NCI-H69 (cell line): ENCODE measurements at regions not wholly inside any gene's neighbourhood (a gene's known extent, or its start where the extent isn't known, plus 50 kb on each side); places are given as distances from the start of the nearest gene placed in this dataset.

Experiments
- DNase-seq: peaks from one replicate; lab custom pipeline; 2025; lab: John Stamatoyannopoulos, UW

GRCh38 chr20:6886065-6886729 lies 118.7 kb downstream of the BMP2 start:
- DNase-seq: peak; percentile 99

GRCh38 chr20:6887966-6888365 lies 120.5 kb downstream of the BMP2 start:
- DNase-seq: no peak

DNA sequence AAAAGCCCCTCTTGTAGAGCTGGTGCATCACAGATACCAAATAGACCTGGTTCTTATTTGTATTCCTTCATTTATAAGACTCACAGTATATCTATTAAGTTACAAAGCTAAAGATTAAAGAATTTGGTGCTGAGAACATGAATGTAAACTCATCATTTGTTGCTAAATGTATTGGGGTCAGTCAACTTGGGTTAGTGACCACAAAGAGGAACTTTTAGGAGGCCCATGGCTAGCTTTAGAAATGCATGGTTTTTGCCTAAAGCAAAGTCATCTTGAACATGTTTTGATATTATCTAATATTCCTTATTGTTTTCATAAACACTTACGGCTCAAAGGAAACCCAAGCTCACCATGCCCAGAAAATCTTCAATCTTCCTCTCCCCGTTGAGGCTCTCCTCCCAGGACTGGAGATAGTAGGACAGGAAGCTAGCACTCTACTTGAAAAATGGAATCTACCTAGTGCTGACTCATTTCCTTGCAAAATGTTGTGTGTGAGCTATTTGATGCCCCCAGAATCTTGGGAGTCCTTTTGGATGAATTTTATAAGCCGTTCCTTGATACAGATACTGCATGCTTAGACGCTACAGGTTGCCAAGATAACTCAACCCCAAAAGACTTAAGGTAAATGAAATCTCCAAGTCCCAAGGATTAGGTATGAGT lies 121.4 kb downstream of the BMP2 start:
- DNase-seq: no peak

- DNase-seq: no peak
Observed at GRCh38 chr20:6892724-6893123, 125.2 kb downstream of the BMP2 start.

- peak; percentile 83 for DNase-seq
Observed at GRCh38 chr20:6898928-6899327, 131.4 kb downstream of the BMP2 start.

- DNase-seq: no peak
Observed at GRCh38 chr20:6906871-6907270, 139.4 kb downstream of the BMP2 start.

- no peak for DNase-seq
Observed at GRCh38 chr20:6908673-6909072, 141.2 kb downstream of the BMP2 start.

- no peak for DNase-seq
Observed at GRCh38 chr20:6909608-6910007, 142.1 kb downstream of the BMP2 start.

DNA sequence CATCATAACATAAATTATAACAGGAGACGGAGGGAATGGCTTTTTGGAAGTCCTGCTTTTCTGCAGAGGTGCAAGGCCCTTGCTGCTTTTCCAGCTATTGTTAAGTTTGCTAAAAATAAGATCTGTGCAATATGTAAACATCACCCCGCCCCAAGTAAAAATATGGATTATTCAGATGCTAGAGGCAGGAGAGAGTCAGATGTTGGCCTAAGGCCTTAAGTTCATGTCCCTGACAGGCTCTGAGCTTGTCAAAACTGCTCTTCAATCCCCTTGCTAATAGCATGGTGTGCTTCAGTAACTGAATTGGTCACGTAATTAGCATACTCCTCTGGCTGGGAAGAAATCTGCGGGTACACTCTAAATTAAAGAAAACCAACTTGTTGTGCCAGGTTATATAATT lies 147.5 kb downstream of the BMP2 start:
- peak; percentile 57 for DNase-seq

- no peak for DNase-seq
Observed at GRCh38 chr20:6916938-6917337, 149.5 kb downstream of the BMP2 start.

DNA sequence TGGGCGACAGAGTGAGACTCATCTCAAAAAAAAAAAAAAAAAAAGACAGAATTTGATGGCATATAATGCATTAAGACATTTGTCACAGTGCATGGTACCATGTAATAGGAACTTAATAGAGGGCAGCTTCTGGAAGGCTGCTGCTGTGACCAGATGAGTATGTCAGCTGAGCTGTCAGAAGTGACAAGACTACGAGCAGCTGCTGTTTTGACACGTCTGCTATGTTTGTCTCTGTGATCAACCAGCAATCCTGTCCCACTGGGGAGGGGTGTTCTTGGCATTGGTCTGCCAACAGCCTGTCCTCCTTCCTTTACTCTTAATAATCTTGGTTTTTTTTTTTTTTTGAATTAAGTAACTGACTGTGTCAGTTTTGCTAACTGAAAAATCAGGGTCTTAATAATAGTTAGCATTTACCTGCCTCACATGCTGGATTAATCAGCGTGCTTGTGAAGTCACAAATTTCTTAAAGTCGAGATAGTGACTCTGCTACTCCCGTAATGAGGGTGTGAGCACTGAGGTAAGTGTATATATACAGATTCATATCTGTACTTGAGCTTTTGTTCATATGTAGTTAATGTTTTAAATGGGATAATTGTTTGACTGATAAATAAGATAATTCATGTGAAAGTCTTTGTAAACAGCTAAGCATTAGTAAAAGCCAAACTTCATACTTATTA lies 152.4 kb downstream of the BMP2 start:
- DNase-seq: peak; percentile 63

DNA sequence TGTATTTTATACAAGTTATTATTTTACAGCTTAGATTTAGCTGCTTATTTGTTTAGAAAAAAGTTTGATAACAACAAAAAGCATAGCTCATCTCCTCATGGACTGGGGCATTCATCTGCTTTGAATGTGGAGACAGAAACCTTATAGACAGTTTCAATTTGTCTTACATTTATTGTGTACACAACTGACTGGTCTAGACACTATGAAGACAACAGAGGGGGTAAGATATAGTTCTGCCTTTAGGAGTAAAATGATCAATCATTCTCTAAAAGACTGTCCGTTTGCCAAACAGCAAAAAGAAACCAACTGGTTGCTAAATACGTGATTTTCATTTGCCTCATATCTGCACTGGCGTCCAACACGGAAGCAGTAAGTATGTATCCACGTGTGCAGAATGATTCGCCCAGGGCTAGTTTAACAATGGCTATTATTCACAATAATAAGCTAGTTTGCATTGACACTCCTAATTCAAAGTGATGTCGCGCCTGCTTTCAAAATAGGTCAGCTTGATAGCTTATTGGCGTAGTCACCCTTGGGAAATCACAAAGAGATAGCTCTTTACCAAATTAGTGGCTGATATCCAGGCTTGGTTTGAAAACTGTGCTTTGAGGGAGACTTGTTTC lies 153.6 kb downstream of the BMP2 start:
- DNase-seq: peak; percentile 92

DNA sequence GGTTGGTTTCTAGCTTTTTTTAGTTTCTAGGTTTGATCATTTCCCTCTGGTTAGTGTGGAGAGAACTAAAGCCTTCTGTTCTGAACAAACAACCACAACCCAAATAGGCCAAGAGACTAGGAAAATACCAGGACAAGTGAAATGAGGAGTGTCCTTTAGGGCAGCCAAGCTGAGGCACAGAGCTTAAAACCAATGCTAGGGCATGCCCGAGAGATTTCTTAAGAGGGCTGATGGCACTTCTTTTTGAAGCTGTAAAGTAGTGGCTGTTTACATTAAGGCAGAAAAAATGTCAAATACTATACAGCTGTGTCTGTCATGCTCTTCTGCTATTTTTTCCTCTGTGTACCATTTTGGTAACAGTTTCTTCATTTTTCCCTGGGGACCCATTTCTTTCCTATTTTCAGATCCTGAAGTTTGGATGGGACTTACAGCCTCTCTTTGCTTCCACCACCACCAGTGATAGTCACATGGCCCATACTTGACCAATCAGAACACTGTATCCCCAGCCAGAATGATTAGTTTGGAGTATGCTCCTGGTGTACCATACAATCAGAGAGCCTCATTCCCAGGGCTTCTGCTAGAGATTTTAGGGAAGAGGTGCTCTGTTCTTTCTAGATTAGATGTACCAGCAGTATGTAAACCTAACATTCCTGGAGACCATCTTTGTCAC lies 154.4 kb downstream of the BMP2 start:
- peak; percentile 66 for DNase-seq

DNA sequence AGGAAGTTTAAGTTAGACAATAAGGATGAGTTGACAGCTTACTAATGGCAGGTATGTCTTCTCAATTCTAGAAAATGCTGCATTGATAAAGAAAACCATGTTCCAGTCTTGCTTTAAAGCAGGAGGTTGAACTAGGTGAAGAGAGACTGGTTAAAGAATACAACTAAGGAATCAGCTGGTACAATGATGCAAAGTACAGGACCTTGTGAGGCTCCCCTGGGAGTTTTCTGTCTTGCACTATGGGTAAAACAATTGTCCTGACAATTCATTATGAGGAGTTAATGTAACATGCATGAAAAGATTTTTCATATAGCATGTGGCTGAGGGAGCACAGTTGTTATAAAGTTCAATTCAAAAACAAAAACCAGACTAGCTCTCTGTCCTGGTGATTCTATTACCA lies 157.2 kb downstream of the BMP2 start:
- DNase-seq: no peak

DNA sequence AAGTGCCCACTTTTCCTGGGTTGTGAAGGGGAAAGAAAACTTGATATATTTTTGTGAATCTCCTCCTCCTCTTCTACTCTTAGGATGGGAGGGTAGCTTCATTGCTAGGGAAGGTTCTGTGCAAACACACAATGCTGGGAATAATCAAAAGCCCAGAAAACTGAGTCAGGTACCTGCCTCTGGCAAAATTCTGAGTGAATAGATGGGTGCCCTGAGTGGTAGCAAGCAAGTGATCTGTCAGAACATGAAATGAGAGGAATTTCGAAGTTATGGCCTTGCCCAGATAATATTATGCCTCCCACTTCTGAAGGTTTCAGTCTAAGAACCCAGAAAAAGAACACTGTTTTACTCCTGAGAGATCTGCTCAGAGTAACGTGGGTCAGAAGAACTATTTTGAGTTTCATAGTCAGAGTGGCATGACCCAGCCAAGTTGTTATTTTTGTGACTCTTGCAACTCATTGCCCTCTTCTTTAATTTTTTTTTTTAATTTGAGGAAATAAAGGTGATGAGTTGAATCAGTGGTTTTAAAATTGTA lies 158.3 kb downstream of the BMP2 start:
- no peak for DNase-seq

DNA sequence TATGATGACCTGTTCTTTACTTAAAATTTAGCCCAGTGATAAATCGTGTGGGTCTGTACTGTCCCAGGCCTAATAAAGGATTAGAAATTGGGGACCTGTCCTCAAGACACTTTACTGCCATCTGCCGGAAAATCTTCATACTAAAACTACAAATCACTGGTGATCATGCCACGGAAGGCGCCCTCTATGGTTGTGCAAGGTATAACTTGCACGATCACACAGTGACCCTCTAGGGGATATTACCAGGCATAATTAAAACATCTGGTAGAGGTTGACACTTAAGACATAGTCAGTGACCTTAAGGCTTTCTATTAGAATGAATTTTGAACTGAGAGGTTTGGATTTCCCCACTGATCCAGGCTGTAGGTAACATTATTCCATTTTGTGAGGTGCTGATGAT lies 172.6 kb downstream of the BMP2 start:
- DNase-seq: peak; percentile 64

DNA sequence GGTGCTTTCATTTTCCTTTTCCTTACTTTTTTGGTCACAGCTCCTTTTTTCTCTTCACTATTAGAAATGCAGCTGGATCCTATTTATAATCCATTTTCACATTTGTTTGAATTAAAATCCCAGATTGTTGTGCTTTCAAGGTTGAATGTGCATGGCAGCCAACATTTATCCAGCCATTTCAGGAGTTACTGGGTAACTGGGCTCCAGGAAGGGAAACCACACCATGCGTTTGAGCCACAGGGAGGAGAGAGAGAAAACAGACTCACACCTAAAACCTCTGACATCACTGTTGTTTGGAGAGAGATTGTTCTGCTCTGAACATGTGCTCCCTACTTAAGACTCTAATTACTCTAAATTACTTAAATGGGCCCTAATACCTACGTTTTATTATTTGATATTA lies 173.4 kb downstream of the BMP2 start:
- peak; percentile 45 for DNase-seq

- DNase-seq: peak; percentile 13
Observed at GRCh38 chr20:6941571-6941970, 174.1 kb downstream of the BMP2 start.

DNA sequence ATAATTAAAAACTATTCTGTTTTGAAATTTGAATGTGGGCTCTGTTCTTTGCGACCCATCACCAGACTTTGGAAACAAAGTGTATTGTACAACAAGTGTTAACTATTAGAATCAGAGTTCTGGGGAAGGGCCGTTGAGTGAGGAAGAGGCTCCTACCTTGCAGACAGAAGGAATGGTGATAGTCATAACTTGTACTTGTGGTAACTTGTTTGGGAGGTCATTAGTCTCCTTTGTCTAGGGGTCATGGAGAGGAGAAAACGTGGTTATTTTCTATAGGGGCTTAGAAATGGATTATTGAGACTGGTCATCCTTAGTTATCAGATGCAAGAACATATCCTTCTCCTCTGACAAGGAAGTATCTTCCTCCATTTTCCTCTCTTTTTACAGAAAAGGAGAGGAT lies 174.8 kb downstream of the BMP2 start:
- DNase-seq: no peak

GRCh38 chr20:6944292-6944691 lies 176.8 kb downstream of the BMP2 start:
- no peak for DNase-seq

DNA sequence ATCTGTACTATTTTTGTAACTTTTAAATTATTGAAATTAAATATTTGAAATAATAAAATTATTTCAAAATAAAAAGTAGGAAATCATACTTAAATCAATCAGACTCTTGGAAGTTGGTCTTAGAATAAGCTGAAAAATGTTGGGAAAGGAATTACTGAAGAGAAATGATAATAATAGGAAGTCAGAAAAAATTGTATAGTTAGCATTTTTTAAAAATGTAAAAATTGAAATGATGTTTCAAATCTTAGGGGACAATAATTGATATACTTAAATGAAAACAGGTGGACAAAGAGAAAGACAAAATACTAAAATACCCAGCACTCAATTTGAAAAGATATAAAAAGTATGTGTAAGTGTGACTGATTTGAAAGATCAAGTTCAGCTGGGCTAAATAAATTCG lies 186.1 kb downstream of the BMP2 start:
- no peak for DNase-seq

GRCh38 chr20:6954219-6954618 lies 186.7 kb downstream of the BMP2 start:
- peak; percentile 88 for DNase-seq
